GM19023 (cell line): ENCODE measurements at regions not wholly inside any gene's neighbourhood (a gene's known extent, or its start where the extent isn't known, plus 50 kb on each side); places are given as distances from the start of the nearest gene placed in this dataset.

Source experiments
- ATAC-seq: cut with Tn5 transposase; IDR thresholded peaks from one replicate; pipeline ENCODE4 v1.9.1; 2021; ENCODE audit warnings: mild to moderate bottlenecking, moderate library complexity; ENCODE audit not compliant: unreplicated experiment

GRCh38 chr1:42096554-42096953 is 56.7 kb upstream of the GUCA2B start:
- ATAC-seq = no peak

DNA sequence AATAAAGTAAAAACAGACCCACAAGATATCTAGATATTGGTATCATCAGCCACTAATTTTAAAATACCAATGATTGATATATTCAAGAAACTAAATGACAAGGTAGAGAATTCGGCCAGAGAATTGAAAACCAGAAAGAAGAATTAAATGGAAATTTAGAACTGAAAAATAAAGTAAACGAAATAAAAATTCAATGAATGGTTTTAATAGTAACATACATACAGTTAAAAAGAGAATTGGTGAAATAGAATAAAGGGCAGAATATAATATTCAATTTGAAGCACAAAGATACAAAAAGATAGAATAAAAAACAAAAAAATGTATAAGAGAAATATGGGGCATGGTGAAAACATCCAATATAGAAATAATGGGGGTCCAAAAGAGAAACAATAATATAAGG is 64.0 kb upstream of the GUCA2B start:
- ATAC-seq = no peak

DNA sequence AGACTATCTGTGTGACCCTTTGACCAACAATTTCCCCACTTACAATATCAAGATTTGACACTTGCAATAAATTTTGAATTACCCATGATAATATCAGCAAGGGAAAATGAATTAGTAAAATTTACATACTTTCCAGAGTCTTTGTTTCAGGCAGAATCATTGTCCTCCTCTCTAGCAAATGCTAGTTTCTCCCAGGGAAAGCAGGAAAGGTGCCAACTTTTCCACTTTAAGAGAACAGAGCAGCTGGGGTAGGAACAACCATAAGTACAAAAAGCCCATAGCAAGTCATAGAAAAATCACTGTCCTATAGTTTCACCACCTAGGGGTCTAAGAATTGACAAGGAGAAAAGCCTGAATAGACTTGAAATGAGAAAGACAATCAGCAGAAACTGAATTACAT is 67.1 kb upstream of the GUCA2B start:
- no peak for ATAC-seq

GRCh38 chr1:42085596-42085995 is 67.6 kb upstream of the GUCA2B start:
- no peak for ATAC-seq

GRCh38 chr1:42081475-42081874 is 71.7 kb upstream of the GUCA2B start:
- ATAC-seq = no peak

DNA sequence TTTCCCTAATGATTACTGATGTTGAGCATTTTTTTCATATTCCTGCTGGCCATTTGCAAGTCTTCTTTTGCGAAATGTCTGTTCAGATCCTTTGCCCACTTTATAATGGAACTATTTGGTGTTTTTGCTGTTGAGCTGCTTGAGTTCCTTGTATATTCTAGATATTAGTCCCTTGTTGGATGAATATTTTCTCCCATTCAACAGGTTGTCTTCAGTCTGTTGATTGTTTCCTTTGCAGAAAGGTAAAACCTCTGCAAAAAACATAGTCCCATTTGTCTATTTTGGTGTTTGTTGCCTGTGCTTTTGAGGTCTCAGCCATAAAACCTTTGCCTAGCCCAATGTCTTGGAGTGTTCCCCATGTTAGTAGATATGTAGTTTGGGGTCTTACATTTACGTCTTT is 78.0 kb upstream of the GUCA2B start:
- ATAC-seq = no peak

GRCh38 chr1:42070996-42071395 is 82.2 kb upstream of the GUCA2B start:
- no peak for ATAC-seq

- no peak for ATAC-seq
These were observed 95.4 kb upstream of the GUCA2B start for GRCh38 chr1:42057800-42058199.

- no peak for ATAC-seq
These were observed 96.8 kb upstream of the GUCA2B start for GRCh38 chr1:42056460-42056859.

DNA sequence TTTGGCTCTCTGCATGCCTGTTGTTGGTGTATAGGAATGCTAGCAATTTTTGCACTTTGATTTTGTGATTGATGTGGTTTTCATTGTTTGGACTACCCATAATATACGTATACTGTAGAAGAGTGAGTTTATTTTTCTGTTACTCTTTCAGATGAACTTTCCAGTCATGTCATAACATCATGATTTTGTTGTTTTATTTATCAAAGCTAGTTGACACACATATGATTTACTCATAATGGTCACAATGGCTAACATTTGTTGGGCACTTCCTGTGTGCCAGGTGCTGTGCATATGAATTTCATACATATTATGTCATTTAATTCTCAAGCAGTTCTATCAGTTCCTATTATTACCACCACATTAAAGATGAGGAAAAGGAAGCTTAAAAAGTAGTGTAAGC is 98.1 kb upstream of the GUCA2B start:
- no peak for ATAC-seq

DNA sequence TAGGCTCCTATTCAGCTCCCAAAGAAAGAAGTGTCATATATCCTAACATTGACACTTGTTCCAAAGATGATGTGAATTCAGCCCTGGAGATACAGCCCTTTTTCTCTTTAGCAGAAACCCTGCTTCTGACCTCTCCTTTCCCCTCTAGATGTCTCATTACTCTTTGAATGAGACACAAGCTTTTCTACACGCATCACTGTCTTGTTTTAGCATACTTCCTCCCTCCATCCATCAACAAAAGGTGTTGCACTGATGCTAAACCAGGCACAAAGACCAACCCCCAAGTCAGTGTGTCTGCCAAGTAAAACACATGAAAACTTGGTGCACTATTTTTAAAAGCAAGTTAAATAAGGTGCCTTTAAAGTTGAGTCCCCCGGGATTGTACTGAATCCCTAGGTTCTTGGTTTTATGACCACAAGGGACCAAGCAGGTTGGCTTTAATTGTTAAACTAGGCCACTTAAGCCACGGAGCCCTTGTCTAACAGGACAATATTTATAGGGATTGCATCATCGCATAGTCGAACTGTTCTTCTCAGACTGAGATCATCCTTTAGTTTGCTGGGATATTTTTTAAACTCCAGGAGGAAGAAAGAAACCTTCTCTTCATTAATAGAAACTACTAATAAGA is 101.0 kb upstream of the GUCA2B start:
- no peak for ATAC-seq

DNA sequence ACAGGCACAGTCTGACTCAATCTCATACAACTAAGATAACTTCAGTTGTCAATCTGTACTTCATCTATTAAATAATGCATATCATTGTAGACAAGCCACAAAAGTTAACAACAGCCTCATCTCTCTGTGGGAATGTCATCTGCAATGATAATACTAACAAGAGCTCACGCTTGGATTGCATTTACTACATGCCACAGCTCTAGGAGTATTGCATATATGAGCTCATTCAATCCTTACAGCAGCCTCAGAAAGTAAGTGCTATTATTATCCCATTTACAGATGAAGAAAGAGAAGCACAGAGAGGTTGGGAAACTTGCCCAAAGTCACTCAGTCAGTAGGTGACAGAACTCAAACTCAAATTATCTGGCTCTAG is 105.7 kb upstream of the GUCA2B start:
- ATAC-seq = no peak

DNA sequence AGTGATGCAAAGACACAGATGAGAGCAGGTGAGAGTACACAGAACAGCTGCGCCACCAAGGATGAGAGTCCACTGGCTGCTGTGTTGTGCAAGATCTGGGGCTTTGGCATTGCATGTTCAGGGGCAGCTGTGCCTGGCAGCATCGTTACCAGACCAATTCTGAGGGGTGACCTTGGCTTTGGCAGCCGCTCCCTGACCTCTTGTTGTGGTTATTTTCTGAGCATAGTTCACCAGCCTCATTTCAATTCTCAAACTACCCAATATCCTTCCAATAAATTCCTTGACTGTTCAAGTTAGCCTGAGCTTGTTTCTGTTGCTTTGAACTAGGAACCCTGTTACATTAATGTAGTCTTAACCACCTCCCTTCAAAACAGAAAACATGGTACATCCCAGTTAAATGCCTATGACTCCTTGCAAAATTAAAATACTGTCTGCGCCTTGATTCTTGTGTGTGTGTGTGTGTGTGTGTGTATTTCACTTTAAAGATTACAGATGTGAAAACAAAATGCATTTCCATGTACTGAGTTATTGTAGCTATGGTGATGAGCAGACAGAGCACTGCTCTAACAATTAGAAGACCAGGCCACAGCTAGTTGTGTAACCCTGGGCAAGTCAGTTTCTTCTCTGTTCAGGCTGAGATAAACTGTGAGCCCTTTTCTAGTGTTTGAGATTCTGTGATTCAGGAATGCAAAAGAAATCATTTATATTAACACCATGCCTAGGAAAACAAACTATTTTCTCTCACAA is 106.3 kb upstream of the GUCA2B start:
- no peak for ATAC-seq

DNA sequence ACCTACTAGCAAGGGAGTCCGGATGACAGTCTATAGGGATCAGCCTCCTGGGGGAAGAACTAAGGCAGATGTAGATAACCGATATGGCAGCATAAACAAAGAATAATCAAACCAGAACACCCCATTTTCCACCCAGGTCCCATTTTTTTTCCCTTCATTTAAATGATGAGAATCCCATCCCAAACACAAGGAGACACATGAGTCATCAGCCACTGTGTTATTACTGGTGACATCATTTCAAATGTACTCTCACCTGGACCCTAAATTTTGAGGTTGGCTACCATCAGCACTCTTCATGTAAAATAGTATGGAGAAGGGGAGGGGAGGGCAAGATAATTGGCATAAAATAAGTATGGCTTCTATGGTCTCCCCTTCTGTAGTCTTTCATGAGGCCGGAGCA is 108.9 kb upstream of the GUCA2B start:
- no peak for ATAC-seq

- ATAC-seq = no peak
These were observed 109.4 kb upstream of the GUCA2B start for GRCh38 chr1:42043811-42044210.

- ATAC-seq = no peak
These were observed 110.0 kb upstream of the GUCA2B start for GRCh38 chr1:42043182-42043581.

DNA sequence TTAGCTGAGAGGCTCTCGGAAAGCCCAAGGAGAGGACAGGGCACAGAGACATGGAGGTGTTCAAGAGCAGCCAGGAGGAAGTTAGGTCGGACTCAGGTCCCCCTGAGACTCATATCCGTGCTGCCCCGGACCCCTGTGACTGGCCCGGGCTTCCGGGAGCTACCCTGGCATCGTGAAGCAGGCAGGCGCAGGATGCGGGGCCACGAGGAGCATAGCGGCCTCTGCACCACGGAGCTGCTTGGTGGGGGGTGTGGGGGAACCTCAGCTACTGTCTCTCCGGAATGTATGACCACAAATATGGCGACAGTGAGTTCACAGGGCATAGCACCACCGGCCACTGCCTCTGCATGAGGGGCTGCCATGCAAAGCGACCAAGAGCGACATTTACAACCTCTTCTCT is 112.2 kb upstream of the GUCA2B start:
- no peak for ATAC-seq

DNA sequence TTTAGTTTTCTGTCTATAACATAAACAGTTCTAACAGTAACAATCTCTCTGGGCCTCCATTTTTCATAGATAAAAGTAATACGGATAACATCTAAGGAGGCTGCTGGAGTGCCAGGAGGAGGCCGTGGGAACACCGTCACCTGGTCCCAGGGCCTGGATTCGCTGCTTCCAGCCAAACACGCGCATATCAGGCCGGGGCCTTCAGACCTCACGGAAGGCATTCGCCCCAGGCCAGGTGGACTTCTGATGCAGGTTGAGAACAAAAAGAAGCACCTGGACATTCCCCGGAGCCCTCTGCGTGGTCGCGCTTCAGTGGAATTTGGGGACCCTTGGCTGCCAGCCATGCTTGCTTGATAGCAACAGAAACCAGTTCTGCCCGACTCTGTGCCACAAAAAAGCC is 113.1 kb upstream of the GUCA2B start:
- no peak for ATAC-seq

DNA sequence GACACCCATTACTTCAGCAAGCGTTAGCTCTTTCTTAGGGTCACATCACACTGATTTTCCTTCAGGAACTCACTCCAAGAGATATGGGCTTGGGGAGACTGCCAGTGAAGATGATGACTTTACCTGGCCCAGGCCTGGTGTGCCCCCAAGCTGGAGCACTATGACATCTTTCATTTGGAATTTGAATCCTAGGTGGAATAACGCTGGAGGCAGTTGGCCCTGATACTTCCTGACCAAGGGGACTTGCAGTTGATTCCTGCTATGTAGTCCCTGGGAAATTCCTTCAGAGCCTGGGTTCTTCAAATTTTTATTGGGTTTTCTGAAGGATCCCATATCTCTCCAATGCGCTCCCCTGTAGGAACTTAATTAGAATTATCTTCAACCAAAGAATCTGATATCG is 114.9 kb upstream of the GUCA2B start:
- no peak for ATAC-seq

GRCh38 chr1:42037586-42037985 is 115.6 kb upstream of the GUCA2B start:
- no peak for ATAC-seq

DNA sequence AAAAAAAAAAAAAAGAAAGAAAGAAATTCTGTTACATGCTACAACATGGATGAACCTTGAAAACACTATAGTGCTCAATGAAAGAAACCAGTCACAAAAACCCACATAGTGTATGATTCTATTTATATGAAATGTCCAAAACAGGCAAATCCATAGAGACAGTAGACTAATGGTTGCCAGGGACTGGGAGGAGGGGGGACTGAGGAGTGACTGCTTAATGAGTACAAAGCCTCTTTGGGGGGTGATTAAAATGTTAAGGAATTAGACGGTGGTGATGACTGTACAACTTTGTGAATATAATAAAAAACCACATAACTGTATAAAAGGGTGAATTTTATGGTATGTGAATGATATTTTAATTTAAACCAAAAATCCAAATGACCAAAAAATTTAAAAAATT is 116.0 kb upstream of the GUCA2B start:
- no peak for ATAC-seq

DNA sequence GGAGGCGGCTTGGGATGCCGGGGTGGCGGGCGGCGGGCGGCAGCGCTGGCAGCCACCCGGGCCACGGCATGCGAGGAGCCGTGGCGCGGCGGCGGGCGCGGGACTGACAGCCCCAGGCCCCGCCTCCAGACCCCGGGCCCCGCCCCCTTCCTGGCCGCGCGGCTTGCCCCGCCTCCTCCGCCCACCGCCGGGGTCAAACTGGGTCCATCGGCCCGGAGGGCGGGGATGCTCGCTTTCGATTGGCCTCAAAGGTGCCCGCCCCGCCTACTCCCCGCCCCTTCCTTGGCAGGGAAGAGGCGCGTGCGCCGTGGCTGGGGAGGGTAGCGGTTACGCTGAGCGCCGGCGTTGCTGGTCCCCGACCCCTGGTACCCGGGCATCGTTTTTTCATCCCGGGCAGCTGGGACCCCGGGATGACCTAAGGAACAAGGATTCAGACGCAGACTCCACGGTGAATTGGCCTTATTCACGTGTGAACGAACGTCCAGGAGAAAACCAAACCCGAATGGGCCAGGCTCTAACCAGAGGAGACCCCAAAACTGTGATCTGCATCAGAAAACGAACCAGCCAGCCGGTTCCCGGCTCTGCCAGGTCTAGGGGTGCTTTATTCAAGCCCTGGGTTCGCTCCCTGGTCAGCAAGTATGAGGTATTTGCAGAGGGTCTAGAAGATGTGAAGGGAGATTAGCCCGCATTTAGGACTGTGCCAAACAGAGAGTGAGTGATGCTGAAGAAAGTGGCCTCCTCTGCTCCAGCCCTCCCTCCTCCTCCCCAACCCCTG is 117.2 kb upstream of the GUCA2B start:
- peak; percentile 92 for ATAC-seq
